Omental fat pad (tissue), 3 donors: ENCODE measurements at regions not wholly inside any gene's neighbourhood (a gene's known extent, or its start where the extent isn't known, plus 50 kb on each side); places are given as distances from the start of the nearest gene placed in this dataset.

ENCODE experiments used
- ATAC-seq: fragments of 150-250 bp; one replicate; pipeline ENCODE4 v1.9.1; 2016; ENCODE audit warnings: mild to moderate bottlenecking, moderate library complexity; ENCODE audit not compliant: low FRiP score
- DNase-seq: peaks from one replicate; pipeline ENCODE4 v3.0.0-alpha.2; 2019; ENCODE audit warnings: low spot score
- TF ChIP-seq, protein P1 (sequence below), 3 donors: fragments of 450-650 bp; IDR thresholded peaks; one replicate each; pipeline ENCODE4 v1.5.1; 2016 to 2017; ENCODE audit warnings: antibody characterized with exemption in 3 of 3, mild to moderate bottlenecking in 3 of 3, moderate library complexity in 2 of 3

DNA sequence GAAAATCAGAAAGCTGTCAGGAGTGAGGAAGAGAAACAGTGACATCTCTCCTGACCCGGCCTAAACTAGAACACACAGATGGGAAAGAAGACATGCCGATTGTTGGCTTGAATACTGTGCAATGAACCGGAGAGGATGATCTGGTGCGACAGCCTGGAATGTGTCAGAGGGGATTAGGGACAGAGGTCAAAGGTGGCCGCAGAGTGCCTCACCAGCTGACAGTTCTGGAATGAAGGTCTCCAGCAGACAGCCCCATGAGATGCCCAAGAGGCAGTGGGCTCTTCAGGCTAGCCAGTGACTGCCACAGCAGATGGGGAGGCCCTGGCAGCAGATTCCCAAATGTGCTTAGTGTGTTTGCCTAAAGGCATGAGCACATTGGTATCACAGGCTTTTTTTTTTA is 623.2 kb downstream of the CDH8 start:
- TF ChIP-seq, protein P1, sequence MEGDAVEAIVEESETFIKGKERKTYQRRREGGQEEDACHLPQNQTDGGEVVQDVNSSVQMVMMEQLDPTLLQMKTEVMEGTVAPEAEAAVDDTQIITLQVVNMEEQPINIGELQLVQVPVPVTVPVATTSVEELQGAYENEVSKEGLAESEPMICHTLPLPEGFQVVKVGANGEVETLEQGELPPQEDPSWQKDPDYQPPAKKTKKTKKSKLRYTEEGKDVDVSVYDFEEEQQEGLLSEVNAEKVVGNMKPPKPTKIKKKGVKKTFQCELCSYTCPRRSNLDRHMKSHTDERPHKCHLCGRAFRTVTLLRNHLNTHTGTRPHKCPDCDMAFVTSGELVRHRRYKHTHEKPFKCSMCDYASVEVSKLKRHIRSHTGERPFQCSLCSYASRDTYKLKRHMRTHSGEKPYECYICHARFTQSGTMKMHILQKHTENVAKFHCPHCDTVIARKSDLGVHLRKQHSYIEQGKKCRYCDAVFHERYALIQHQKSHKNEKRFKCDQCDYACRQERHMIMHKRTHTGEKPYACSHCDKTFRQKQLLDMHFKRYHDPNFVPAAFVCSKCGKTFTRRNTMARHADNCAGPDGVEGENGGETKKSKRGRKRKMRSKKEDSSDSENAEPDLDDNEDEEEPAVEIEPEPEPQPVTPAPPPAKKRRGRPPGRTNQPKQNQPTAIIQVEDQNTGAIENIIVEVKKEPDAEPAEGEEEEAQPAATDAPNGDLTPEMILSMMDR (IDR thresholded peaks at IDR 0.05) = no peak
- no peak for ATAC-seq
- no peak for DNase-seq

DNA sequence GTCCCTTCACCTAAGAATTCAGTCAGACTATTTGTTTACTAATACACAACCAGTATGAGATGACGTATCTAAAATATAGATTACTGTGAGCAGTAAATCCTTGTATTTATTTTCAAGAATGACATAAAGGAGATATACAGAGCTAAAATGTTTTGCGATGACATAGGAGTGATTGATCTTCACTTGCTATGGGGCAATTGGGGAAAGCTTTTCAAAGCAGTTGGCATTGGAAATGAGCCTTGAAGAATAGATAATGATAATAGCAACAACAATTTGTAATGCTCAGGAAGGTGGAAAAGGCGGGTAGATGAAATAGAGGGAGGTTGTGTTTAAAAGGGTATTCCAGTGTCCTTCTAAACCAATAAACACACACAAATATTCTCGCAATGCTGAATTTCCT is 623.7 kb downstream of the CDH8 start:
- no peak for ATAC-seq
- TF ChIP-seq, protein P1 (IDR thresholded peaks at IDR 0.05) = no peak
- no peak for DNase-seq

DNA sequence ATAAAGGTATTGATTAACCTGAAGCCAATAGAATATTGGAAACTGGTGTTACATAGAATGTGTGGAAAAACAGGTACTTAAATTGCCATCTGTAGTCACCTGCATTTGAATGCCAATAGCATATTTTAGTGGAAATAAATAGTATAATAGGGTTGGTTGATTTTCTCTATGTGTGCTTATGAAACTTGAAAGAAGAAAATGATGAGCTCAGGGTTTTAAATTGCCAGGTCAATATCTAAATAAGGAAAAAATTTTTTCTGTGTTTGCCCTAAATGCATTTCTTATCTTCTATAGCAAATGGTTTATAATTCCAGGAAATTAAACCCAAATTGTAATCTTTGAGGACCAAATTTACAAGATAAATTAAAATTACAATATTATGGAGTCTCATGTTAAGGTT is 626.6 kb downstream of the CDH8 start:
- TF ChIP-seq, protein P1 (IDR thresholded peaks at IDR 0.05) = no peak
- ATAC-seq (no peak), DNase-seq (no peak)

DNA sequence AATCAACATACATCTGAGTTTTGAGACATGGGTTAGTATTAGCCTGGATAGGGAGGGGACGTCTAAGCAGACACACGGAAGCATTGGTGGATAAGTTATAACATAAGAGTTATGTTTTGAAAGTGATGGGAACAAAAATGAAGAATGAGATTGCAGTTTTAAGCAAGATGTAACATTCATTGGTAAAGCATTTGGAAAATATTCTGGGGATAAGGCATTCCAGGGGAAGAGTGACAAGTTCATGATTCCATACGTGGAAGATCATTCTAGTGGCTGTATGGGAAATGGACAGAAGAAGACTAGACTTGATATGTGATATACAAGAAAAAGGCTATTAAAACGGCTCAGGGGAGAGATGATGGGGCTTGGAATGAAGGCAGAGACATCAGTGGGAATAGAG is 632.9 kb downstream of the CDH8 start:
- DNase-seq = no peak
- TF ChIP-seq, protein P1 (IDR thresholded peaks at IDR 0.05) = no peak
- no peak for ATAC-seq

DNA sequence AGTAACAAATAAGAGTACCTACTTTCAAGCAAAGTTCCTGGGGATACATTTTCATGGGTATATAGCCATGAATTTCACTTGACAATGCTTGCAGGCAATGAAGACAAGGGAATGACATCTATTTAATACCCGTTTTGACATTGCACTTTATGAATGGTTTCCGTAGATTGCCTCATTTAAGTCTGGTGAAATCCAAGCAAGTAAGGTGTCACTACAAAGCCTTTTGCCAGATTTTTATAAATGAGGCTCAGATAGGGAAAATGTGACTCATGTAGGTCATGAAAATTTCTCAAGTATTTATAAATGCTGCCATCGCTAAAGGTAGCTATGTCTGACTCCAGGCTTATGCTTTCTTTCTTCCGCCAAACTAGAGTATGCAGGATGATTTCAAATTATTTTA is 644.3 kb downstream of the CDH8 start:
- no peak for DNase-seq
- TF ChIP-seq, protein P1 (IDR thresholded peaks at IDR 0.05) = no peak
- no peak for ATAC-seq

DNA sequence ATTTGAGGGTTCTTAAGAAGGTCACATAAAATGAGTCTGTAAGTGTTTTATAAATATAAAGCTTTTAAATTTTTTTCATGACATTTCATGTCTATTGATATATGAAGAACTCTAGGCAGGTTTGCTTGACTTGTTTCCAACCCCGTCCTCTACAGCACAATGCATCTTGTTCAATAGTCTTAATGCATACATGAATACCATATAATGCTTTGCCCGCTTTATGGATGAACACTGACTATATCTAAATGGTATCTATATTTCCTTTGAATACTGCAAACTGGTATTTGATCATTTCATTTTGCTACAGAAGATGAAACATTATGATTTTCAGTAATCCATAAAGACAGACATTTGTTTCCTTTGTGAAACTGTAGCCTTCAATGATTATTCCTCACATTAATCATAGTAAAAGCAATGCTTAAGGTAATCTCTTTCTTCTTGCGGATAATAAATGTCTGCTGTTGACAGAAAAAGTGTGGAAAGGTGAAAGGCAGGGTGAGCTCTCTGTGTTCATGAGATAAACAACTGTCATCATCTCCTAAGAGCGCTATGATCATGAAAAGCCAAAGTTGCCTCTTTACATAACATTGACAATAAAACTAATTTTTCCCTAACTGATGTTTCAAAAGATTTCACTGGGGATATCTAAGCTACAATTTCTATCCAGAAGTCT is 645.1 kb downstream of the CDH8 start:
- TF ChIP-seq, protein P1 (IDR thresholded peaks at IDR 0.05) = no peak
- ATAC-seq = no peak
- DNase-seq = no peak

DNA sequence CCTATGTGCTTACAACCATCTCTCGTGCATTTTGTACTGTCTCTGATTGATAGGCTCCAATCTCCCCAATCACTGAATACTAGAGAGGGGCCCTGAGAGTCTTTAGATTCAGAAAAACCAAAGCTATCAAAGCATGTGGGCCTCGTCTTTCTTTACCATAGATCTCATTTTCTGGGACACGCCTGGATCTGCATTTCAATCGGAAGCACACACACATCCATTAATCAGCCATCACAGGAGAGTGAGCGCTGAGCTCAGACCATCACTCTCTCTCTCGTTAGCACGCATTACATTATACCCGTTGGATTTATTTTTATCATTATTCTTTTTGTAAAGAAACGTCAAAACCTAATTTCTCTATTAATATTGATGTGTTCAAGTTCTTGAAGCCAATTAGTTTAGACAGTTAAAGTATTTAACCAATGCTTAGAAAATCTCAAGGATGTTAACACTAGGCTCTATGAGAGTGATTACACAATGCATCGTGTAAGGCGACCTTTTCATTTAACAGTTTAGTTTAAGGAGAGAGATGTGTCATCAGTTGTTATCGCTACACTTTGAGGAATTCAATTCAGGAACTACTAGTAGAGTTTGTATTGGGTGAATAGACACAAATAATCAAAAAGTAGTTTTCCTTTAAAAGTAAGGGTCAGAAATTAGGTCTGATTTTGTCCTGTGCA is 650.7 kb downstream of the CDH8 start:
- TF ChIP-seq, protein P1 (IDR thresholded peaks at IDR 0.05) = no peak
- DNase-seq = no peak
- no peak for ATAC-seq
